K562 (cell line): ENCODE measurements at regions not wholly inside any gene's neighbourhood (a gene's known extent, or its start where the extent isn't known, plus 50 kb on each side); places are given as distances from the start of the nearest gene placed in this dataset.

ENCODE experiments used
- EHMT2 ChIP-seq: fragments of 450-650 bp; IDR thresholded peaks from 2 replicates; pipeline ENCODE4 v1.6.1; 2018; ENCODE audit warnings: antibody characterized with exemption
- FOXK1 ChIP-seq: sonication (generic); formaldehyde crosslinking; IDR thresholded peaks from 2 replicates; pipeline ENCODE4 v1.8.0; 2022; ENCODE audit warnings: missing genetic modification reagents, mild to moderate bottlenecking, borderline replicate concordance
- FOXP1 ChIP-seq: sonication (generic); formaldehyde crosslinking; IDR thresholded peaks from 2 replicates; pipeline ENCODE4 v1.8.0; 2022; ENCODE audit warnings: mild to moderate bottlenecking, missing genetic modification reagents
- KLF6 ChIP-seq: fragments of 250-450 bp; sonication (Bioruptor Pico); IDR thresholded peaks from 2 replicates; pipeline ENCODE4 v1.4.0; 2020; ENCODE audit warnings: mild to moderate bottlenecking, moderate library complexity, borderline replicate concordance
- MBD2 ChIP-seq: sonication (generic); IDR thresholded peaks from 2 replicates; pipeline ENCODE4 v1.6.1; 2016; ENCODE audit warnings: low read depth, borderline replicate concordance
- MECOM ChIP-seq: fragments of 250-450 bp; sonication (Bioruptor Pico); IDR thresholded peaks from 2 replicates; pipeline ENCODE4 v1.8.0; 2022; ENCODE audit warnings: inconsistent platforms
- NCOA1 ChIP-seq: fragments of 450-650 bp; IDR thresholded peaks from 2 replicates; pipeline ENCODE4 v1.6.1; 2016; ENCODE audit warnings: low read depth
- NEUROD1 ChIP-seq: fragments of 150-350 bp; IDR thresholded peaks from 2 replicates; pipeline ENCODE4 v1.6.1; 2014; ENCODE audit warnings: borderline replicate concordance, low read length, low read depth; ENCODE audit not compliant: partially characterized antibody
- NFXL1 ChIP-seq: fragments of 450-650 bp; formaldehyde crosslinking; IDR thresholded peaks from 2 replicates; pipeline ENCODE4 v1.4.0; 2021; ENCODE audit warnings: mild to moderate bottlenecking
- PCBP2 ChIP-seq: fragments of 200-400 bp; formaldehyde crosslinking; IDR thresholded peaks from 2 replicates; pipeline ENCODE4 v1.6.1; 2018; ENCODE audit warnings: low read length, low read depth, mild to moderate bottlenecking, moderate library complexity; ENCODE audit not compliant: poor library complexity, severe bottlenecking
- PHF8 ChIP-seq: fragments of 200-600 bp; sonication (generic); IDR thresholded peaks from 2 replicates; pipeline ENCODE4 v1.6.1; 2012; ENCODE audit warnings: mixed run types, mild to moderate bottlenecking, inconsistent platforms, low read length, moderate library complexity, borderline replicate concordance
- POLR2A ChIP-seq: fragments of 450-650 bp; conservative IDR thresholded peaks from 2 replicates; pipeline ENCODE4 v1.6.1; 2016
- SIN3A ChIP-seq, 2 experiments: fragments of 150-350 bp in 1 of 2; IDR thresholded peaks; 2 replicates each; pipeline ENCODE4 v1.6.1; 2011 to 2016; ENCODE audit warnings: borderline replicate concordance in 2 of 2, low read depth in 2 of 2, low read length in 2 of 2, mild to moderate bottlenecking in 2 of 2, moderate library complexity in 2 of 2; ENCODE audit not compliant: control insufficient read depth in 1 of 2
- SMARCA4 ChIP-seq: fragments of 450-650 bp; IDR thresholded peaks from 2 replicates; pipeline ENCODE4 v1.6.1; 2016
- STAG1 ChIP-seq: sonication (generic); formaldehyde crosslinking; IDR thresholded peaks from 2 replicates; pipeline ENCODE4 v1.5.0; 2020; ENCODE audit warnings: missing genetic modification reagents, borderline replicate concordance
- XRCC5 ChIP-seq: fragments of 200-400 bp; formaldehyde crosslinking; IDR thresholded peaks from 2 replicates; pipeline ENCODE4 v1.6.1; 2017; ENCODE audit warnings: low read depth, mild to moderate bottlenecking, low read length
- ZNF764 ChIP-seq: fragments of 250-450 bp; sonication (Bioruptor Pico); IDR thresholded peaks from 2 replicates; pipeline ENCODE4 v1.4.0; 2020; ENCODE audit warnings: low read depth, mild to moderate bottlenecking, moderate library complexity
- ZNF785 ChIP-seq: fragments of 250-450 bp; sonication (Bioruptor Pico); IDR thresholded peaks from 2 replicates; pipeline ENCODE4 v1.4.0; 2020; ENCODE audit warnings: mild to moderate bottlenecking
- TF ChIP-seq, protein P1 (sequence below): fragments of 450-650 bp; IDR thresholded peaks from one replicate; pipeline ENCODE4 v1.6.1; 2018; ENCODE audit warnings: mild to moderate bottlenecking, moderate library complexity; ENCODE audit not compliant: partially characterized antibody
- TF ChIP-seq, protein P2 (sequence below): fragments of 450-650 bp; conservative IDR thresholded peaks from 2 replicates; pipeline ENCODE4 v1.6.1; 2016; ENCODE audit warnings: missing genetic modification characterization, low read depth, mild to moderate bottlenecking, control low read depth, missing compliant biosample characterization
- TF ChIP-seq, protein P3 (sequence below): fragments of 450-650 bp; formaldehyde crosslinking; IDR thresholded peaks from 2 replicates; pipeline ENCODE4 v1.4.0; 2020; ENCODE audit warnings: mild to moderate bottlenecking
- TF ChIP-seq, protein P4 (sequence below): sonication (generic); formaldehyde crosslinking; IDR thresholded peaks from 2 replicates; pipeline ENCODE4 v1.4.0; 2020; ENCODE audit warnings: mild to moderate bottlenecking, missing genetic modification reagents
- TF ChIP-seq, protein P5 (sequence below): sonication (generic); formaldehyde crosslinking; IDR thresholded peaks from 2 replicates; pipeline ENCODE4 v1.9.0; 2022; ENCODE audit warnings: mild to moderate bottlenecking, missing genetic modification reagents

DNA sequence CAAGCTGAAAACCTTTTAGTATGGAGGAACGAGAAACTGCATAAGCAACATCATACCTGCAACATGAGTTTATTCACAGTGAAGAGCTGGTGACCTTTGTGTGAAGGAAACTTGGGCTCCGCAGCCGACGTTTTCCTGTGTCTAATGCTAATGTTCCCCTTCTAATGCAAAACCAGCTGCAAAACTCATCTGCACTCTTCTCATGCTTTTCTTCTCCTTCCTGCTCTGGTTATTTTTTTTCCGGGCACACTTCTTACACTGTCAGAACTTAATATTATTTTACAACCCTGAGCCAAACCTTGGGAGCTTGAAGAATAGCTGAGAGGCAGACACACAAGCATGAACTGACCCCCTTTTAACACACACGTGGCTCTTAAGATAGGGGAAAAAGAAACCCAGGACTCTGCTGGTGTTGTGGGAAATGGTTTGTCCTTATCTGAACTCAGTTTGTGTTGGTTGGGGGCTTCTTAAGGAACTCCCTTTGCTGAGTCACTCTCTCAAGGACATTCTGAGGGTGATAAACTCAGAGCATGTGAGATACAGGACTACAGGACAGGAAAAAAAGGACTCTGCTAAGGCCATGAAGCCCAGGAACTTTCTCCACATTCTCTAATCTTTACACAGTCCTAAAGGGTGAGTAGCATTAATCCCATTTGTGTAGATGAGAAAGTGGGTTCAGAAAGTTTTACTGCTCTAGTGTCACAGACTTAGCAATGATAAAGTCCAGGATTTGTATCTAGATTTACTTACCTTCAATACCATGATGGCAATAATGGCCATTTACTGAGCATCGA, 439.3 kb upstream of the TRIB2 start (continued):
- TF ChIP-seq ZNF785 (CRISPR knock-in tag) (no peak), NFXL1 (CRISPR knock-in tag) (no peak), FOXK1 (no peak), FOXP1 (CRISPR knock-in tag) (no peak), MECOM (CRISPR knock-in tag) (no peak), NEUROD1 (no peak), ZNF764 (CRISPR knock-in tag) (no peak), EHMT2 (0 out of 2 replicates have a peak, but pooled peaks have one; percentile 52), POLR2A (peak; percentile 85), SIN3A (IDR thresholded peaks at IDR 0.05; ENCODE audit: borderline replicate concordance in 2 of 2, control insufficient read depth in 1 of 2, low read depth in 2 of 2, low read length in 2 of 2) (peak in 1 of 2 experiments; percentile 59; a peak in 1 of 4 replicates), MBD2 (peak; percentile 66; the same call in 1 of the 2 replicates), KLF6 (no peak), STAG1 (no peak), SMARCA4 (peak; percentile 92), PHF8 (no peak; the same call in 1 of the 2 replicates), XRCC5 (no peak), NCOA1 (peak; percentile 90), PCBP2 (no peak)
- TF ChIP-seq, protein P1, sequence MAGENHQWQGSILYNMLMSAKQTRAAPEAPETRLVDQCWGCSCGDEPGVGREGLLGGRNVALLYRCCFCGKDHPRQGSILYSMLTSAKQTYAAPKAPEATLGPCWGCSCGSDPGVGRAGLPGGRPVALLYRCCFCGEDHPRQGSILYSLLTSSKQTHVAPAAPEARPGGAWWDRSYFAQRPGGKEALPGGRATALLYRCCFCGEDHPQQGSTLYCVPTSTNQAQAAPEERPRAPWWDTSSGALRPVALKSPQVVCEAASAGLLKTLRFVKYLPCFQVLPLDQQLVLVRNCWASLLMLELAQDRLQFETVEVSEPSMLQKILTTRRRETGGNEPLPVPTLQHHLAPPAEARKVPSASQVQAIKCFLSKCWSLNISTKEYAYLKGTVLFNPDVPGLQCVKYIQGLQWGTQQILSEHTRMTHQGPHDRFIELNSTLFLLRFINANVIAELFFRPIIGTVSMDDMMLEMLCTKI: no peak
- TF ChIP-seq, protein P2, sequence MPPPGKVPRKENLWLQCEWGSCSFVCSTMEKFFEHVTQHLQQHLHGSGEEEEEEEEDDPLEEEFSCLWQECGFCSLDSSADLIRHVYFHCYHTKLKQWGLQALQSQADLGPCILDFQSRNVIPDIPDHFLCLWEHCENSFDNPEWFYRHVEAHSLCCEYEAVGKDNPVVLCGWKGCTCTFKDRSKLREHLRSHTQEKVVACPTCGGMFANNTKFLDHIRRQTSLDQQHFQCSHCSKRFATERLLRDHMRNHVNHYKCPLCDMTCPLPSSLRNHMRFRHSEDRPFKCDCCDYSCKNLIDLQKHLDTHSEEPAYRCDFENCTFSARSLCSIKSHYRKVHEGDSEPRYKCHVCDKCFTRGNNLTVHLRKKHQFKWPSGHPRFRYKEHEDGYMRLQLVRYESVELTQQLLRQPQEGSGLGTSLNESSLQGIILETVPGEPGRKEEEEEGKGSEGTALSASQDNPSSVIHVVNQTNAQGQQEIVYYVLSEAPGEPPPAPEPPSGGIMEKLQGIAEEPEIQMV (tag): 0 out of 2 replicates have a peak, but pooled peaks have one; percentile 24
- TF ChIP-seq, protein P3, sequence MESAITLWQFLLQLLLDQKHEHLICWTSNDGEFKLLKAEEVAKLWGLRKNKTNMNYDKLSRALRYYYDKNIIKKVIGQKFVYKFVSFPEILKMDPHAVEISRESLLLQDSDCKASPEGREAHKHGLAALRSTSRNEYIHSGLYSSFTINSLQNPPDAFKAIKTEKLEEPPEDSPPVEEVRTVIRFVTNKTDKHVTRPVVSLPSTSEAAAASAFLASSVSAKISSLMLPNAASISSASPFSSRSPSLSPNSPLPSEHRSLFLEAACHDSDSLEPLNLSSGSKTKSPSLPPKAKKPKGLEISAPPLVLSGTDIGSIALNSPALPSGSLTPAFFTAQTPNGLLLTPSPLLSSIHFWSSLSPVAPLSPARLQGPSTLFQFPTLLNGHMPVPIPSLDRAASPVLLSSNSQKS: no peak
- TF ChIP-seq, protein P4, sequence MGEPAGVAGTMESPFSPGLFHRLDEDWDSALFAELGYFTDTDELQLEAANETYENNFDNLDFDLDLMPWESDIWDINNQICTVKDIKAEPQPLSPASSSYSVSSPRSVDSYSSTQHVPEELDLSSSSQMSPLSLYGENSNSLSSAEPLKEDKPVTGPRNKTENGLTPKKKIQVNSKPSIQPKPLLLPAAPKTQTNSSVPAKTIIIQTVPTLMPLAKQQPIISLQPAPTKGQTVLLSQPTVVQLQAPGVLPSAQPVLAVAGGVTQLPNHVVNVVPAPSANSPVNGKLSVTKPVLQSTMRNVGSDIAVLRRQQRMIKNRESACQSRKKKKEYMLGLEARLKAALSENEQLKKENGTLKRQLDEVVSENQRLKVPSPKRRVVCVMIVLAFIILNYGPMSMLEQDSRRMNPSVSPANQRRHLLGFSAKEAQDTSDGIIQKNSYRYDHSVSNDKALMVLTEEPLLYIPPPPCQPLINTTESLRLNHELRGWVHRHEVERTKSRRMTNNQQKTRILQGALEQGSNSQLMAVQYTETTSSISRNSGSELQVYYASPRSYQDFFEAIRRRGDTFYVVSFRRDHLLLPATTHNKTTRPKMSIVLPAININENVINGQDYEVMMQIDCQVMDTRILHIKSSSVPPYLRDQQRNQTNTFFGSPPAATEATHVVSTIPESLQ (CRISPR knock-in tag): peak; percentile 86; the same call in 1 of the 2 replicates
- TF ChIP-seq, protein P5, sequence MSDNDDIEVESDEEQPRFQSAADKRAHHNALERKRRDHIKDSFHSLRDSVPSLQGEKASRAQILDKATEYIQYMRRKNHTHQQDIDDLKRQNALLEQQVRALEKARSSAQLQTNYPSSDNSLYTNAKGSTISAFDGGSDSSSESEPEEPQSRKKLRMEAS (CRISPR knock-in tag): peak; percentile 46; the same call in 1 of the 2 replicates
